Type B pancreatic cell (in vitro differentiated cells): ENCODE measurements at regions not wholly inside any gene's neighbourhood (a gene's known extent, or its start where the extent isn't known, plus 50 kb on each side); places are given as distances from the start of the nearest gene placed in this dataset.
A peak's percentile ranks its signal among the peaks of the same experiment; 100 is the strongest.

Source experiments
- DNase-seq: peaks from one replicate; pipeline ENCODE4 v3.0.0; 2021; ENCODE audit warnings: mixed read lengths; ENCODE audit not compliant: unreplicated experiment; ENCODE audit errors: extremely low spot score
- H3K27ac Mint-ChIP-seq: 2 replicates; pipeline ENCODE4 v1.8.0; 2021; ENCODE audit warnings: mild to moderate bottlenecking, mixed read lengths
- H3K27me3 Mint-ChIP-seq: 2 replicates; pipeline ENCODE4 v1.8.0; 2021; ENCODE audit warnings: mixed read lengths
- H3K36me3 Mint-ChIP-seq: 2 replicates; pipeline ENCODE4 v1.8.0; 2021; ENCODE audit warnings: mixed read lengths
- H3K4me1 Mint-ChIP-seq: one replicate; pipeline ENCODE4 v1.8.0; 2021; ENCODE audit warnings: mixed read lengths; ENCODE audit not compliant: unreplicated experiment
- H3K4me3 Mint-ChIP-seq: 2 replicates; pipeline ENCODE4 v1.8.0; 2021; ENCODE audit warnings: mild to moderate bottlenecking, mixed read lengths
- H3K9me3 Mint-ChIP-seq: 2 replicates; pipeline ENCODE4 v1.8.0; 2021; ENCODE audit warnings: mixed read lengths
- CTCF ChIP-seq: fragments of 200-600 bp; sonication (generic); conservative IDR thresholded peaks from 2 replicates; pipeline ENCODE4 v1.5.0; 2021; ENCODE audit warnings: antibody characterized with exemption, mild to moderate bottlenecking

DNA sequence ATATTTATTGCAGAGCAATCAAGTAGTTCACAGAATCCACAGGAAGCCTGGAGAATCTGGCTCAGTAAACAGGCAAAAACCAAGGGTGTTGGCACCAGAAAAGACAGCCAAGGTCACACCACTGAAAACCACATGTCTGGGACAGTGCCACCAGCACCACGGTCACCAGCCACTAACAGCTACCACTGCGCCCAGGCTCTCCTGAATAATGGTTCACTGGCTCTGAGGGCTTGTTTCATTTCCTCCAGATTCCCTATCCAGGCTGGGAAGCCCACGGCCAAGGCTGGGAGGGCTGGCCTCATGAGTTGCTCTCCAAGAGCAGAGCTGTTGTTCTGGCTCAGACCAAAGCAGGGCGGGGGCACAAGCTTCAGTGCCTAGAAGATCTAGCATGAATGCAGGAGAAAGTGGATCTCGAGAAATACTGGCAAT lies 54.5 kb upstream of the PTGFRN start:
- no peak for TF ChIP-seq CTCF
- peak overlapping the region; percentile 74 for H3K4me3 Mint-ChIP-seq

DNA sequence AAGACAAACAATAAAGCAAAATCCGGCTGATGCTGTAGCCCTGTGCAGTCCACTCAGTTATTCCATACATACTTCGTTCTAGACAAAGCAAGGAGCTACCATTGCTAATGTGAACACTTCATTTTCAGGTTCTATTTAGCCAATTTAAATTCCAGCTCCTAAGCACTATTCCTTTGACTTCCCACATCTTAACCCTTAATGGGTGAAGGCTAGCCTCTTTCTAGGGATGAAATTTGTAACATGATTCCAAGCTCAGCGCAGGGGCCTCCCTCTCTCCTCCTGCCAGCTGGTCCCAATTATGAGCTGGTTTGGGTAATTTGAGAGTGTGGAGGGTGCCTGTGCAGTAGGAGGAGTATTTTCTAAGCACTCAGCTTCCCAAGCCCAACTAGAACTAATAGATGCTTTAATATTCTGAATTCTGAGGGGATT lies 53.9 kb upstream of the PTGFRN start:
- no peak for DNase-seq
- Mint-ChIP-seq H3K4me1 (peaks cover 56% of the 10 kb centered on the region), H3K27ac (peak overlapping the region; percentile 95), H3K27me3 (no peaks in the 10 kb centered on the region), H3K9me3 (no peaks in the 10 kb centered on the region), H3K36me3 (no peaks in the 10 kb centered on the region), H3K4me3 (peak overlapping the region; percentile 74)
- no peak for TF ChIP-seq CTCF

More for the DNA sequence above, 54.5 kb upstream of the PTGFRN start:
- Mint-ChIP-seq H3K9me3 (no peaks in the 10 kb centered on the region), H3K27me3 (no peaks in the 10 kb centered on the region), H3K27ac (peak overlapping the region; percentile 95), H3K36me3 (no peaks in the 10 kb centered on the region), H3K4me1 (peaks cover 50% of the 10 kb centered on the region)
- DNase-seq = no peak

- TF ChIP-seq CTCF = no peak
- Mint-ChIP-seq H3K4me1 (peaks cover 57% of the 10 kb centered on the region), H3K27ac (peak overlapping the region; percentile 95), H3K4me3 (peak overlapping the region; percentile 74), H3K9me3 (no peaks in the 10 kb centered on the region), H3K27me3 (no peaks in the 10 kb centered on the region), H3K36me3 (no peaks in the 10 kb centered on the region)
- no peak for DNase-seq
Observed at GRCh38 chr1:116856312-116856711, 53.4 kb upstream of the PTGFRN start.

GRCh38 chr1:116857092-116857491 lies 52.6 kb upstream of the PTGFRN start:
- H3K4me3 Mint-ChIP-seq = no peak overlapping the region
- no peaks in the 10 kb centered on the region for H3K36me3 Mint-ChIP-seq
- TF ChIP-seq CTCF = no peak
- H3K9me3 Mint-ChIP-seq = no peaks in the 10 kb centered on the region
- H3K27ac Mint-ChIP-seq = no peak overlapping the region
- DNase-seq = no peak
- H3K4me1 Mint-ChIP-seq = peaks cover 57% of the 10 kb centered on the region
- no peaks in the 10 kb centered on the region for H3K27me3 Mint-ChIP-seq
